Caco-2 (cell line): ENCODE measurements at regions not wholly inside any gene's neighbourhood (a gene's known extent, or its start where the extent isn't known, plus 50 kb on each side); places are given as distances from the start of the nearest gene placed in this dataset.
"Not testable (repeated sequence)": the region's sequence is repeated elsewhere in the genome, so short reads cannot be mapped to it uniquely, and the experiment has no call there.

Experiments used
- BruUV-seq: library from RNA; stranded (reverse); fragments of 400-500 nt; replicated peaks from 2 replicates; lab custom pipeline; 2021; lab: Mats Ljungman, UMichigan
- CTCF ChIA-PET: fragments of 300-600 bp; sonication (Branson Sonifier 250); formaldehyde crosslinking; loops from one replicate; lab custom pipeline; 2022; ENCODE audit warnings: antibody characterized with exemption; lab: Charles Lee
- POLR2A ChIA-PET: fragments of 300-600 bp; sonication (Branson Sonifier 250); formaldehyde crosslinking; loops from one replicate; lab custom pipeline; 2022; ENCODE audit warnings: antibody characterized with exemption; lab: Charles Lee
- DNase-seq, 2 experiments: peaks; one replicate each; pipeline versions ENCODE4 v3.0.0 to v3.0.0-alpha.2; 2020 to 2022
- H3K27me3 ChIP-seq: replicated peaks from 2 replicates; pipeline ENCODE4 v1.6.0; 2011; ENCODE audit warnings: low read length; ENCODE audit not compliant: control insufficient read depth, insufficient read depth
- H3K36me3 ChIP-seq: 2 replicates; pipeline ENCODE4 v1.5.1; 2011; ENCODE audit warnings: low read length; ENCODE audit not compliant: control insufficient read depth, insufficient read depth
- H3K4me1 ChIP-seq: fragments of 250-450 bp; sonication (Bioruptor Pico); 2 replicates; pipeline ENCODE4 v1.5.1; 2020; ENCODE audit warnings: mild to moderate bottlenecking
- H3K4me3 ChIP-seq: 2 replicates; pipeline ENCODE4 v1.5.1; 2011; ENCODE audit warnings: low read depth, mild to moderate bottlenecking, control low read depth, low read length
- H3K9me3 ChIP-seq: fragments of 250-450 bp; sonication (Bioruptor Pico); 2 replicates; pipeline ENCODE4 v1.5.1; 2020; ENCODE audit warnings: mild to moderate bottlenecking, moderate library complexity
- H3K27ac Mint-ChIP-seq: one replicate; pipeline ENCODE4 v1.8.0; 2022; ENCODE audit warnings: mixed read lengths; ENCODE audit not compliant: unreplicated experiment
- H3K27me3 Mint-ChIP-seq: one replicate; pipeline ENCODE4 v1.8.0; 2022; ENCODE audit warnings: mixed read lengths; ENCODE audit not compliant: insufficient read depth, unreplicated experiment
- H3K36me3 Mint-ChIP-seq: one replicate; pipeline ENCODE4 v1.8.0; 2022; ENCODE audit warnings: mild to moderate bottlenecking, mixed read lengths; ENCODE audit not compliant: insufficient read depth, unreplicated experiment
- H3K4me1 Mint-ChIP-seq: one replicate; pipeline ENCODE4 v1.8.0; 2022; ENCODE audit warnings: low read depth, mixed read lengths; ENCODE audit not compliant: unreplicated experiment
- H3K4me3 Mint-ChIP-seq: one replicate; pipeline ENCODE4 v1.8.0; 2022; ENCODE audit warnings: mild to moderate bottlenecking, moderate library complexity, mixed read lengths; ENCODE audit not compliant: unreplicated experiment
- H3K9me3 Mint-ChIP-seq: one replicate; pipeline ENCODE4 v1.8.0; 2022; ENCODE audit warnings: mixed read lengths; ENCODE audit not compliant: unreplicated experiment
- CTCF ChIP-seq, 2 experiments: fragments of 200-600 bp in 1 of 2; IDR thresholded peaks; 1 replicate in 1 of 2; 2 replicates in 1 of 2; pipeline versions ENCODE4 v1.5.1 to v1.8.0; 2011 to 2022; ENCODE audit warnings: antibody characterized with exemption in 1 of 2, control low read depth in 1 of 2, inconsistent platforms in 1 of 2, low read depth in 1 of 2, low read length in 1 of 2, mild to moderate bottlenecking in 1 of 2, moderate library complexity in 1 of 2; ENCODE audit not compliant: insufficient read depth in 1 of 2, severe bottlenecking in 1 of 2, unreplicated experiment in 1 of 2
- intact Hi-C: fragments of 100-400 bp; cut with micrococcal nuclease; formaldehyde crosslinking; loops from one replicate; pipeline ENCODE4 v1.10.0; 2022; ENCODE audit not compliant: unreplicated experiment

DNA sequence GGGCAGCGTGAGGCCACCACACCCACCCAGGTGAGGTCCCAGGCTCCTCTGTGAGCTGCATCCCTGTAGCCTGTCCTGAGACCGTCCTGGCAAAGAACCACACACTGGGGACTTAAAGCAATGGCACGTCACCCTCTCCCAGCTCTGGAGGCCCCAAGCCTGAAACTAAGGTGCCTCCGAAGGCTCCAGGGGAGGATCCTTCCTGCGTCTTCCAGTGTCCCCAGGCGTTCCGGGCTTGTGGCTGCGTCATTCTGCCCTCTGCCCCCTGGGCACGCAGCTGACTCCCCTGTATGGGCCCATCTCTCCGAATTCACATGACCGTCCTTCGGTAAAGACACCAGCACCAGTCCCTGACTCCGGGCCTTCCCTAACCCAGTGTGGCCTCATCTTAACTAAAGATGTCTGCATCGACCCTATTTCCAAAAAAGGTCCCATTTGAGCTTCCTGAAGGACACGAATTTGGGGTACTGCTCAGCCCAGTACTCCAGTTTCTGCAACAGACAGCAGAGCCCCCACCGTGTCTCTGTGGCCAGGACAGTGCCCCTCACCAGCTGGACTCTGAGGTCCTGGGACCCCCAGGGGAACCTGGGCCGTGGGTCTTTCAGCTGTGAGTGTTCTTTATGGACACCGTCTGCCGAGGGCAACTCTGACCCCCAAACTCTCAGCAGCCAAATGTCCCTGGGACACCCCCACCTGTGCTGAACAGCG is 75.2 kb upstream of the CTDP1 start:
- no peak for DNase-seq
- Mint-ChIP-seq H3K4me3 (no peak overlapping the region), H3K36me3 (no peaks in the 10 kb centered on the region), H3K27ac (no peak overlapping the region), H3K27me3 (no peaks in the 10 kb centered on the region), H3K9me3 (no peaks in the 10 kb centered on the region), H3K4me1 (peaks cover 8% of the 10 kb centered on the region)
- TF ChIP-seq CTCF (IDR thresholded peaks at IDR 0.05; ENCODE audit: insufficient read depth in 1 of 2, low read depth in 1 of 2, low read length in 1 of 2, severe bottlenecking in 1 of 2, unreplicated experiment in 1 of 2) = no peak
- Histone ChIP-seq H3K36me3 (no peaks in the 10 kb centered on the region), H3K27me3 (no peaks in the 10 kb centered on the region), H3K4me3 (no peak overlapping the region), H3K9me3 (no peaks in the 10 kb centered on the region), H3K4me1 (no peaks in the 10 kb centered on the region)
- CTCF ChIA-PET = no interaction called here
- intact Hi-C loops = no loop called here
- BruUV-seq = no TSS peak
- POLR2A ChIA-PET = no interaction called here

- ChIA-PET CTCF (no interaction called here), POLR2A (no interaction called here)
- DNase-seq = no peak
- Mint-ChIP-seq H3K4me3 (no peak overlapping the region), H3K4me1 (peaks cover 8% of the 10 kb centered on the region), H3K36me3 (no peaks in the 10 kb centered on the region), H3K27me3 (no peaks in the 10 kb centered on the region), H3K27ac (no peak overlapping the region), H3K9me3 (no peaks in the 10 kb centered on the region)
- H3K4me1 ChIP-seq = no peaks in the 10 kb centered on the region
- intact Hi-C loops = no loop called here
- no peaks in the 10 kb centered on the region for H3K27me3 ChIP-seq
- no peak overlapping the region for H3K4me3 ChIP-seq
- H3K9me3 ChIP-seq = no peaks in the 10 kb centered on the region
- no peak for TF ChIP-seq CTCF (IDR thresholded peaks at IDR 0.05; ENCODE audit: insufficient read depth in 1 of 2, low read depth in 1 of 2, low read length in 1 of 2, severe bottlenecking in 1 of 2, unreplicated experiment in 1 of 2)
- H3K36me3 ChIP-seq = no peaks in the 10 kb centered on the region
- no TSS peak for BruUV-seq
These were observed 74.4 kb upstream of the CTDP1 start for GRCh38 chr18:79604913-79605880.

- H3K27me3 ChIP-seq, BruUV-seq, H3K4me1 ChIP-seq, H3K4me3 Mint-ChIP-seq, CTCF ChIA-PET, H3K27ac Mint-ChIP-seq, POLR2A ChIA-PET, H3K27me3 Mint-ChIP-seq, intact Hi-C loops, H3K36me3 ChIP-seq, H3K9me3 ChIP-seq, H3K4me1 Mint-ChIP-seq, DNase-seq, H3K4me3 ChIP-seq, H3K36me3 Mint-ChIP-seq, H3K9me3 Mint-ChIP-seq: not testable (repeated sequence)
These were observed 73.5 kb upstream of the CTDP1 start for GRCh38 chr18:79606071-79606470.
